Inflammatory macrophage (primary cell): ENCODE measurements at regions not wholly inside any gene's neighbourhood (a gene's known extent, or its start where the extent isn't known, plus 50 kb on each side); places are given as distances from the start of the nearest gene placed in this dataset.

ENCODE experiments used
- DNase-seq, 2 donors: peaks; one replicate each; pipeline ENCODE4 v3.0.0-alpha.2; 2020 to 2022

DNA sequence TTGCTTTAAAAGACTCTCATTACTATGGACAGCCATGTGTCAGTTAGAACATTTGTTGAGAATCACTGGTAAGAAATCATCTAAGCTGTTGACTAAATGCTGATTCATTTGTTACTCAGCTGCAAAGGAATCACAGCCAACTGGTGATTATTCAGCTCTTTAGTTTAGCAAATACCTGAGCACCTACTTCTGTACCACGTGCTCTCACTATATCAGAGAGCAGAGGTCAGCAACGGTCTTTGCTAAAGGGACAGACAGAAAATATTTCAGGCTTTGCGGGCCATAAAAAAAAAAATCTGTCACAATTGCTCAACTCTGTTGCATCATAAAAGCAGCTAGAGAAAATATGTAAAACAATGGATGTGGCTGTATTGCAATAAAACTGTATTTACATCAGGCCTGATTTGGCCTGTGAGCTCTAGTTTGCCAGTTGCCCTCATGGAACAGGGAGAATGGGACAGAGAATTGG is 377.6 kb downstream of the DNAH5 start:
- DNase-seq, result peak in 1 of 2 donors; percentile 27

GRCh38 chr5:13558408-13558807 is 386.1 kb downstream of the DNAH5 start:
- no peak for DNase-seq

DNA sequence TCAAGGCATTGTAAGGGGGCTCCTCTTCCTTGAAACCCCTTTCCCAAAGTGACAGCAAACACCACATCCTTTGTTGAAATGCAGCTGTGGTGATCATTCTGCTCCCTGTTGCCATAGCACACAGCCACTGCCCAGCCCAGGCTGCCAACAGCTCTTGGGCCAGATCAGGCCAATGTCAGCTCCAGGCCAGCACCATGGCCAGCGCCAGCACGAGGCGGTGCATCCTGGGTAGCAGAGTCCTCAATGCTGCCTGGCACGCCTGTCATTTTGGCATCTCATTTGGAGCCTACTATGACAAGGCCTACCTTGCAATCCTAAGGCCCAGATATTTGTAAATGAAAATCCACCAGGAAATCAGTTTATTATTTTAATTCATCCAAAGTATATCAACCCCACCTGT is 390.6 kb downstream of the DNAH5 start:
- DNase-seq, result no peak

DNA sequence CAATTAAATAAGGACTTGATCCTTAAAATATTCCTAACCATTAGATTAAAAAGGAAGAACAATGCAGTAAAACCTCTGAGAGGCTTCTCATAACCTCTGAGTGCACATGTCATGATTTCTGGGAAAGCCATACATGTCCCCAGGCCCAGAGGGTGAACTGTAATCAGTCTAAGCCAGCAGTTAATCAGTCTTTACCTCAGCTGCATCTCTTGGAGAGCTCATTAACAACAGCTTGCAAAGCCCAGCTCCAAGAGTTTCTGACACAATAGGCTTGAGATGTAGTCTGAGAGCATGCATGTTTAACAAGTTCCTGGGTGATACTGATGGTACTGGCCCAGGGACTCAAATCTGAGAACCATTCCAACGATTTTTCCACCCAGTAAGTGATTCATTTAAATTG is 392.1 kb downstream of the DNAH5 start:
- no peak for DNase-seq

DNA sequence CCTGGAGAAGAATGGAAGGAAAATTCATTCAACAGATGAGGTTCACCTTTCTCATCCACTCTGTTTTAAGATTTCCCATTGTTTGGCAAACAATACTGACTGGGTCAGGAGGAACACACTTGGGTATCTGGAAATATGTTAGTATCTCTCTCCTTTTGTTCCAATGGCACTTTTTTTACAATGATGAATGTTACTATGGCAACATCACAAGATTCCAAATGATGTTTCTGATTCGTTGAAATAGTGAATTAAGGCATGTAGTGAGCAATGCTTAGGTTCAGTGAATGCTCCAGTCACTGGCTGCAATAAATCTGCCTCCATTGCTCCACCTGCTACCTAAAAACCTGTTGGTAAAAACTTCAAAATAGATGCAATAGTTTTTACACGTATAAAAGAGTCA is 392.8 kb downstream of the DNAH5 start:
- no peak for DNase-seq

DNA sequence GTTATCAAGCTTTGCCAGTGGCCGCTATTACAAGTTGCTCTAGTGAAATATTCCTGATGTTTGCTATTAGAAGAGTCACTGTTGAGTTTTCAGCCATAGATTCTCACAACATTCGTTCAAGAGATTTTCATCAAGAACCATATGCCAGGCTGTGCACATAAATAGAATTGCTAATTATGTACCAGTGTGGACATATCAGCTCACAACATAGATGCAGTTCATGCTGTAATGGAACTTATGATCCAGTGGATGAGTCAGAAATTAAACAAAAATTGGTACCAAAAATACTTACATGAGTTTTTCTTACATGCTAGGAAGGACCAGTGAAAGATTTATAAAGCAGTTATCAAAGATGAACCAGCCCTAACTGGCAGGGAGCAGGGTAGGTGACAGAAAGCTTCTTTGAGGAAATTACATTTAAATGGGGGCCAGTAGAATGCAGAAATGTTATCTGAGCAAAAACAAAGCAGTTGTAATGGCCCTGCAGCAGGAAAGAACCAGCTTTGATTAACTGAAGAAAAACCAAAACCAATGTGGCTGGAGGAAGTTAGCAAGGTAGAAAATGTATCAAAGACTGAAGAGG is 404.2 kb downstream of the DNAH5 start:
- no peak for DNase-seq

- no peak for DNase-seq
Observed at GRCh38 chr5:13536933-13537332, 407.6 kb downstream of the DNAH5 start.

GRCh38 chr5:13533833-13534232 is 410.7 kb downstream of the DNAH5 start:
- DNase-seq, result no peak

DNA sequence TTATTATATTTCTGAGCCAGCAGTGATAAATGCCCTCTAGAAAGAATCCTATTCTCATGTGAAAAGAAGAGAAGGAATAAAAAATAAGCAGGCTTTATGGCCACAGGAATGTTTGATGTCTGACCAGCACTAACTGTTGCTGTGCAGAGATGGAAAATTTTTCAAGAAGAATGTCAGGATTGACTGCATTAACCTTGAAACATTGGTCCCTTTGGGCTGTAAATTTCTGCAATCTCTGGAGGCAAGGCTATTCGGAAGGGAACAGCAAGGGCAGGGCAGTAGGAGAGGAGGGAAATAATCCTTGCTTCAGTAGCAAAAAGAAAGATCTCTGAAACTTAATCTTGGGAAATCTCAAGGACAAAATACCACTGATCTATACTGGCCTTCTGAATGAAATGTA is 415.2 kb downstream of the DNAH5 start:
- no peak for DNase-seq

GRCh38 chr5:13524936-13525335 is 419.6 kb downstream of the DNAH5 start:
- no peak for DNase-seq

GRCh38 chr5:13519131-13519530 is 425.4 kb downstream of the DNAH5 start:
- DNase-seq, result no peak

- no peak for DNase-seq
Observed at GRCh38 chr5:13516195-13516594, 428.3 kb downstream of the DNAH5 start.

DNA sequence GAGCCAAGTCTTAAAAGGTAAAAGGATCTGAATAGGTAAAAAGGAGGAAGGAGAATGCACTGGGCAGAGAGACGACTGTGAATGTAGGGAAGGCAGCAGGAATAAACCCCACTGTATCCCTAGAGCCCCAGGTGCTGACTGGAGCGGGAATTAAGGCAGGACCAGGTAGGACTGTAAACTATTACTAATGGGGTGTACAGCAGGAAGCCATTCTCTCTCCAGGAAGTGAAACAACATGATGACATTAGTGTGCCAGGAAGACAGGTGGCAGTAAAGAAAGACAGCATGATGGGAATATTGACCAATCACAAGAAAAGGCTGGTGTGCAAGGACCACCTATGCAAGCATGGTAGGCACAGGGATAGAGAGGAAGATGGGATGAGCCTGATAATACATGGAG is 433.0 kb downstream of the DNAH5 start:
- DNase-seq, result no peak

DNA sequence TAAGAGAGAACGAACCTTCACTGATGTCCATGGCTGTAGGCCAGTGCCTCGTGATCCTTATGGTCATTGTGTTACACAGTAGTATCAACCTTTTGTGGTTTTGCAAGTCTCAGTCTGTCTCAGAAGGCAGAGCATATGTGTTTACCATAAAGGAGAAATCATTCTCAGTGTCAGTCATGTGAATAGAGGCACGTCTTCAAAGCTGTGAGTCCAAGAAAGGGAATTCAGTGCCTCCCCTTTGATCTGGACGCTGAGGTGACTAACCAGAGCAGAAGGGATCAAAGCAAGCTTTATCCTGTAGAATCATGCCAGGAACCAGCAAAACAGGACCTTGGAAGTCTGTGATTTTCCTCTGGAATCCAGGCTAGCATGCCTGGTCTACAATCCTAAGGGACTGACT is 433.9 kb downstream of the DNAH5 start:
- DNase-seq, result no peak

- DNase-seq, result no peak
Observed at GRCh38 chr5:13508559-13508958, 435.9 kb downstream of the DNAH5 start.

GRCh38 chr5:13505326-13505725 is 439.2 kb downstream of the DNAH5 start:
- no peak for DNase-seq

DNA sequence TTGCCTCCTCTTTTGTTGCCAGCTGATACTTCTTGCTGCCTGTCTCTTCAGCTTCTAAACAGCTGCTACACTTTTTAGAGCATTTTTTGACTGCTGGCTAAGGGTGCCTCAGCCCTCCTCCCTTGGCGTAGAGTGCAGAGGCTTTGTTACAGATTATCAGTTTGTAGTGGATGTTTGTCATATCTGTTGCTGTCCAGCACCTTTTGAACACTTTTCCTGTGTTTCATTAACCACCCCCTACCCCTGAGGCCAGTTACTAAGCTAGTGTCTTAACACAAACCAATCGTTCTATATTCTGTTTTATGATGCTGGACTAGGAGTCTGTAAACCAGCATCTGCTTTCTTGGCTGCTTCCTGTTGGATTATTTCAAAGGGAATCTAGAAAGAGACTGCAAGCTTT is 441.5 kb downstream of the DNAH5 start:
- no peak for DNase-seq

DNA sequence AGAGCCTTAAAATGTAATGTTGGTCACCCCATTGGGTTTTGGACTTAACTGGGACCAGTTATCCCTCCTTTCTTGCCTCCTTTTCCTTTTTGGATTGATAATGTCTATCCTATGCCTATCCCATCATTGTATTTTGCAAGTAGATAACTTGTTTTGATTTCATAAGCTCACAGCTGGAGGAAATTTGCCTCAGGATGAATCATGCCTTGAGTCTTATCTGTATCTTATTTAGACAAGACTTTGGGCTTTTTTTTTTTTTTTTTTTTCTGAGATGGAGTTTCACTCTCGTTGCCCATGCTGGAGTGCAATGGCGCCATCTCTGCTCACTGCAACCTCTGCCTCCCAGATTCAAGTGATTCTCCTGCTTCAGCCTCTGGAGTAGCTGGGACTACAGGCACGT is 443.3 kb downstream of the DNAH5 start:
- DNase-seq, result no peak

- DNase-seq, result no peak
Observed at GRCh38 chr5:13498279-13498678, 446.2 kb downstream of the DNAH5 start.

DNA sequence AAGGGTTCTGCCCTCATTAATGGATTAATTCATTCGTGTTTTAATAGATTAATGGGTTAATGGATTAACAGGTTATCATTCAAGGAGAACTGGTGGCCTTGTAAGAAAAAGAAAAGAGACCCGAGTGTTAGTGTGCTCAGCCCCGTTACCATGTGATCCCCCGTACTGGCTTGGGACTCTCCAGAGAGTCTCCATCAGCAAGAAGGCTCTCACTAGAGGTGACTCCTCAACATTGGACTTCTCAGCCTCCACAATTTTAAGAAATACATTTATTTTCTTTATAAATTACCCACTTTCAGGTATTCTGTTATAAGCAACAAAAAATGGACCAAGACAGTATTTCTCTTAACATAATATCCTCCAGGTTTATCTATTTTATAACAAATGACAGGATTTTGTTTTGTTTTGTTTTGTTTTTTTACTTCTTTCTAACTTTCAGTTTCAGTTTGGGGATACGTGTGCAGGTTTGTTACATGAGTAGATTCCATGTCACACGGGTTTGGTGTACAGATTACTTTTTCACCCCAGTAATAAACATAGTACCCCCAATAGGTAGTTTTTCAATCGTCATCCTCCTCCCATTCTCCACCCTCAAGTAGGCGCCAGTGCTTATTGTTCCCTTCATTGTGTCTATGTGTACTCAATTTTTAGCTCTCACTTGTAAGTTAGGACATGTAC is 456.1 kb downstream of the DNAH5 start:
- no peak for DNase-seq

DNA sequence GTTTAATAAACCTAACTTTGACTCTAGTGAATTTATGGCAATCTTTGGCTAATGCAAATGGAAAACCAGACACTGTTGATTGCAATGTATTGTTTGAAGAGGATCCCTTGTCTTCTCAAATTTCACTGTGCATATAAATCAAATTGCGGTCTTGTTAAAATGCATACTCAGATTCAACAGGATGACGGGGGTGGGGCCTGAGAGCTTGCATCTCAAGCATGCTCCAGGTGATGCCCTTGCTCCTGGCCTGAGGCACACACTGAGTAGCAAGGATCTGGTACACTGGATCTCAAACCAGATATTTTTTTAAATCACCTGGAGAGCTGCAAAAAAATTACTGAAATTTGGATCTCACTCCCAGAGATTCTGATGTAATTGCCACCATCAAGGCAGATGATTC is 463.7 kb downstream of the DNAH5 start:
- no peak for DNase-seq

DNA sequence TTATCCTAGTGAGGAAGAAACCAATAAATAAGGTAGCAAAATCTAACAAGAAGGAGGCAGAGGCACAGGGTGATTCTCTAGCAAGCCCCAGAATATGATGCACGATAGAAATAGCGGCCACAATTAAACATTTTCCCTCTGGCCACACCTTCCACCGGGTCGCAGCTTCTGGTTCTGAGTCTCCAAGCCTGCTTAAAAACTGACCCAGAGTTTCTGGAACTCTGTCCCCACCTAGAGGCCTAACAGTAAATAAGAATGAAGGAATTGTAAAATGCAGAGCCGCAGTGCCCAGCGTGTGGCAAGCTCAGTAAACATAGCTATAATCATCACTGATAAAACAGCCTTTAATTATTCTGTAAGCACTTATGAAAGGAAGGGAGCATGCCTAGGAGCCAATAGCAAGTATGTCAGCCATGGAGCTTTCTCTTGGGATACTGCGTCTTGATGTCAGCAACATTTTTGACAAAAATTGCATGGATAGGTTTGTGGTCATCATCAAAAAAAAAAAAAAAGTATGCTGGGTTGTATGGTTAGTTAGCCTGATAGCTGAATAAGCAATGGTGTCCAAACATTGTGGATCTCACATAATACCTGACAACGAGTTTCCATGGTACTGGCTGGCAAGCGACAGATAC is 465.5 kb downstream of the DNAH5 start:
- DNase-seq, result peak; percentile 11 to 32

GRCh38 chr5:13477118-13477737 is 467.3 kb downstream of the DNAH5 start:
- no peak for DNase-seq

- DNase-seq, result no peak
Observed at GRCh38 chr5:13472842-13473241, 471.6 kb downstream of the DNAH5 start.
